GM18868 (cell line): ENCODE measurements at regions not wholly inside any gene's neighbourhood (a gene's known extent, or its start where the extent isn't known, plus 50 kb on each side); places are given as distances from the start of the nearest gene placed in this dataset.

Experiments used
- ATAC-seq: cut with Tn5 transposase; IDR thresholded peaks from one replicate; pipeline ENCODE4 v1.9.1; 2021; ENCODE audit warnings: mild to moderate bottlenecking, moderate library complexity; ENCODE audit not compliant: unreplicated experiment

GRCh38 chr5:99926463-99926862, 608.7 kb upstream of the FAM174A start:
- no peak for ATAC-seq

- ATAC-seq: no peak
Measured at GRCh38 chr5:99922386-99922785, 612.8 kb upstream of the FAM174A start.

GRCh38 chr5:99911971-99912370, 623.2 kb upstream of the FAM174A start:
- no peak for ATAC-seq

- no peak for ATAC-seq
Measured at GRCh38 chr5:99906776-99907175, 628.4 kb upstream of the FAM174A start.

- ATAC-seq: no peak
Measured at GRCh38 chr5:99901972-99902371, 633.2 kb upstream of the FAM174A start.

GRCh38 chr5:99900302-99900852, 634.8 kb upstream of the FAM174A start:
- ATAC-seq: no peak

GRCh38 chr5:99879791-99880511, 655.2 kb upstream of the FAM174A start:
- ATAC-seq: no peak

- ATAC-seq: no peak
Measured at GRCh38 chr5:99878830-99879229, 656.3 kb upstream of the FAM174A start.

- ATAC-seq: peak; percentile 98
Measured at GRCh38 chr5:99866740-99867139, 668.4 kb upstream of the FAM174A start.

- no peak for ATAC-seq
Measured at GRCh38 chr5:99865159-99865558, 670.0 kb upstream of the FAM174A start.

- ATAC-seq: no peak
Measured at GRCh38 chr5:99835791-99836190, 699.4 kb upstream of the FAM174A start.

GRCh38 chr5:99827136-99827535, 708.0 kb upstream of the FAM174A start:
- no peak for ATAC-seq

GRCh38 chr5:99817796-99818195, 717.4 kb upstream of the FAM174A start:
- ATAC-seq: no peak

- ATAC-seq: no peak
Measured at GRCh38 chr5:99814321-99815063, 720.7 kb upstream of the FAM174A start.

- ATAC-seq: no peak
Measured at GRCh38 chr5:99808657-99809230, 726.4 kb upstream of the FAM174A start.

- ATAC-seq: no peak
Measured at GRCh38 chr5:99807346-99807745, 727.8 kb upstream of the FAM174A start.

GRCh38 chr5:99795031-99795430, 740.1 kb upstream of the FAM174A start:
- ATAC-seq: no peak

- no peak for ATAC-seq
Measured at GRCh38 chr5:99788482-99788881, 746.7 kb upstream of the FAM174A start.

GRCh38 chr5:99775189-99775588, 760.0 kb upstream of the FAM174A start:
- ATAC-seq: no peak

GRCh38 chr5:99773290-99773689, 761.9 kb upstream of the FAM174A start:
- no peak for ATAC-seq

GRCh38 chr5:99771296-99771695, 763.9 kb upstream of the FAM174A start:
- no peak for ATAC-seq

GRCh38 chr5:99765011-99765410, 770.2 kb upstream of the FAM174A start:
- ATAC-seq: no peak
